Liver (tissue), 3 donors: ENCODE measurements at regions not wholly inside any gene's neighbourhood (a gene's known extent, or its start where the extent isn't known, plus 50 kb on each side); places are given as distances from the start of the nearest gene placed in this dataset.

Experiments used
- ATF3 ChIP-seq: IDR thresholded peaks from 2 replicates; pipeline ENCODE4 v1.6.1; 2016; ENCODE audit warnings: antibody characterized with exemption
- CTCF ChIP-seq: fragments of 150-350 bp; IDR thresholded peaks from 2 replicates; pipeline ENCODE4 v1.5.1; 2017; ENCODE audit warnings: improper control_type of control experiment, low read depth, low read length; ENCODE audit not compliant: missing input control
- JUND ChIP-seq, 2 donors: IDR thresholded peaks; 2 replicates each; pipeline ENCODE4 v1.6.1; 2016; ENCODE audit warnings: antibody characterized with exemption in 2 of 2
- TAF1 ChIP-seq: conservative IDR thresholded peaks from 2 replicates; pipeline ENCODE4 v1.6.1; 2016; ENCODE audit warnings: antibody characterized with exemption, mild to moderate bottlenecking
- TF ChIP-seq, protein P1 (sequence below): IDR thresholded peaks from 2 replicates; pipeline ENCODE4 v1.6.1; 2016; ENCODE audit warnings: antibody characterized with exemption
- donor health status: healthy.
- donor health status: healthy.

GRCh38 chr3:31444220-31445142 is 88.2 kb upstream of the STT3B start:
- TF ChIP-seq CTCF (no peak), ATF3 (no peak), JUND (IDR thresholded peaks at IDR 0.05) (no peak), TAF1 (no peak)
- TF ChIP-seq, protein P1, sequence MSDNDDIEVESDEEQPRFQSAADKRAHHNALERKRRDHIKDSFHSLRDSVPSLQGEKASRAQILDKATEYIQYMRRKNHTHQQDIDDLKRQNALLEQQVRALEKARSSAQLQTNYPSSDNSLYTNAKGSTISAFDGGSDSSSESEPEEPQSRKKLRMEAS: no peak
